ENCODE measurements at regions not wholly inside any gene's neighbourhood (a gene's known extent, or its start where the extent isn't known, plus 50 kb on each side); places are given as distances from the start of the nearest gene placed in this dataset.
"Not testable (repeated sequence)": the region's sequence is repeated elsewhere in the genome, so short reads cannot be mapped to it uniquely, and the experiment has no call there.

DNA sequence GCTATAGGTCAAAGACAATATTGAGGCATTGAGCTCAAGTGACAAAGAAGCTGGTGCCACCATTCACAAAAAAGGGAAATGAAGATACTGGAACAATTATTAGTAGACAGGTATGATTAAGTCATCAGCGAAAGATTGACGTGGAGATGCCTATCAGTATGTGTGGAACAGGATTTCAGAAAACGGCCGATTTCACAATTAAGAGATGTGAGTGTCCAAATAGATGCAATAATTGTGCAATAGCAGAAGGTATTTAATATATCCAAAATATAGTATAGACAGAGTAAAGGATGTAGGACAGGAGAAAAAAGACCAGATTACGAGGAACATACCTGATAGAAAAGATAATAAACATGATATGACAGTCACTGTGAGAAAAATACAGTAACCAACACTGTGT lies 433.1 kb downstream of the C12orf50 start:
- DNase-seq (ENCODE audit: low read depth) = no peak
- H3K4me3 ChIP-seq (ENCODE audit: low read depth, low read length) = no peak overlapping the region
- TF ChIP-seq, protein P1, sequence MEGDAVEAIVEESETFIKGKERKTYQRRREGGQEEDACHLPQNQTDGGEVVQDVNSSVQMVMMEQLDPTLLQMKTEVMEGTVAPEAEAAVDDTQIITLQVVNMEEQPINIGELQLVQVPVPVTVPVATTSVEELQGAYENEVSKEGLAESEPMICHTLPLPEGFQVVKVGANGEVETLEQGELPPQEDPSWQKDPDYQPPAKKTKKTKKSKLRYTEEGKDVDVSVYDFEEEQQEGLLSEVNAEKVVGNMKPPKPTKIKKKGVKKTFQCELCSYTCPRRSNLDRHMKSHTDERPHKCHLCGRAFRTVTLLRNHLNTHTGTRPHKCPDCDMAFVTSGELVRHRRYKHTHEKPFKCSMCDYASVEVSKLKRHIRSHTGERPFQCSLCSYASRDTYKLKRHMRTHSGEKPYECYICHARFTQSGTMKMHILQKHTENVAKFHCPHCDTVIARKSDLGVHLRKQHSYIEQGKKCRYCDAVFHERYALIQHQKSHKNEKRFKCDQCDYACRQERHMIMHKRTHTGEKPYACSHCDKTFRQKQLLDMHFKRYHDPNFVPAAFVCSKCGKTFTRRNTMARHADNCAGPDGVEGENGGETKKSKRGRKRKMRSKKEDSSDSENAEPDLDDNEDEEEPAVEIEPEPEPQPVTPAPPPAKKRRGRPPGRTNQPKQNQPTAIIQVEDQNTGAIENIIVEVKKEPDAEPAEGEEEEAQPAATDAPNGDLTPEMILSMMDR (IDR thresholded peaks at IDR 0.05; ENCODE audit: insufficient read depth, low read depth, low read length, missing control alignments) = no peak

DNA sequence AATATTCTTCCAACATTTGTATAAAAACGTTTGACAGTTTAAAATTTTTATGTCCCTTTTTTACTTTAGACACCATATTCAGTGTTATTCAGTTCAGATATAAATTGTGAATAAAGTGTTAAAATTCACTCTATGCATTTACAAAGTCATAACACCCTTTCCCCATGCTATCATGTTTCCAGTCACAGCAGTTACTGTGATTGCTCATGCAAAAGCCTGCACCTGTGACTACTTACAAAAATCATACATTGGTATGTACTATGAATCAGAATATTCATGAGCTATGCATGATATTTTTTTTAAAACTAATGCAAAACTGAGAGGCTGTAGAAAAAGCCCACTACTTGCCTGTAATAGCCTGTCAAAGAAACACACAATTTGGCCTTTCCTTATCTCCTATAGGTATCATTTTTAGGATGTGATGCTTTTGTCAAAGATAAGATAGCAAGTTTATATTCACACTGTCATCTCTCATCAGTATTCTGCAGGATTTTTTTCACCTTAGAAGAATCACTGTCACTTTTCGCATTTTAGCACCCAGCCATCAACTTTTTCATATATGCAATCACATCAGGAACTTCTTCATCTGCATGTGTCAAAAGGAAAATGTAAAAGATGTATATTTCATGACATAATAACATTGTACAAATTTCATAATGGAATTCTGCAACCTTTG lies 443.2 kb downstream of the C12orf50 start:
- TF ChIP-seq, protein P1 (IDR thresholded peaks at IDR 0.05; ENCODE audit: insufficient read depth, low read depth, low read length, missing control alignments) = no peak
- H3K4me3 ChIP-seq (ENCODE audit: low read depth, low read length) = no peak overlapping the region
- DNase-seq (ENCODE audit: low read depth) = no peak

DNA sequence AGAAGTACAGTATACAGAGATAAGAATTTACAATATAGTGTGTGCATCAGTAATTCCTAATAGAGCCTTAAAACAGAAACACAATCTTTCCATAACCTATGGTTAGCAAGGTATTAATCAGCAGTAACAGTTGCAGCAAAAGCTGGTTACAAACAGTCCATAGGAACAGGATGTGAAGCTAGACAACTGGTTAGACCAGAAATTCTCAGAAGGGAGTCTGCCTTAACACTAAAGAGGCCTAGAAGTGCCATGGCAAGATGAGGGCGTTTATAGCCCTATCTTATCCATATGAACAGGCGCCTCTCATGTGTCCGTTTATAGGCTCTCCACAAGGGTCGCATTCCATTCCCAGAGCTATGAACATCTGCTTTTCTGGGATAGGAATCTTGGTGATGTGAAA lies 450.1 kb downstream of the C12orf50 start:
- DNase-seq (ENCODE audit: low read depth); H3K4me3 ChIP-seq (ENCODE audit: low read depth, low read length): not testable (repeated sequence)

DNA sequence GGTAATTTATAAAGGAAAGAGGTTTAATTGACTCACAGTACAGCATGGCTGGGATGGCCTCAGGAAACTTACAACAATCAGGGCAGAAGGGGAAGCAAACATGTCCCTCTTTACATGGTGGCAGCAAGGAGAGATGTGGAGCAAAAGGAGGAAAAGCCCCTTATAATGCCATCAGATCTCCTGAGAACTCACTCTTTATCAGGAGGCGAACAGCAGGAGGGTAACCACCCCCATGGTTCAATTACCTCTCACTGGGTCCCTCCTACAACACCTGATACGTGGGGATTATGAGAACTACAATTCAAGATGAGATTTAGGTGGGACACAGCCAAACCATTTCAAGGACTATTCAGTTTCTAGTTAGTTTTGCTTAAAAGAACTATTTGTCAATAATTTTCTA lies 453.3 kb downstream of the C12orf50 start:
- DNase-seq (ENCODE audit: low read depth) = no peak
- TF ChIP-seq, protein P1 (IDR thresholded peaks at IDR 0.05; ENCODE audit: insufficient read depth, low read depth, low read length, missing control alignments) = no peak
- no peak overlapping the region for H3K4me3 ChIP-seq (ENCODE audit: low read depth, low read length)

DNA sequence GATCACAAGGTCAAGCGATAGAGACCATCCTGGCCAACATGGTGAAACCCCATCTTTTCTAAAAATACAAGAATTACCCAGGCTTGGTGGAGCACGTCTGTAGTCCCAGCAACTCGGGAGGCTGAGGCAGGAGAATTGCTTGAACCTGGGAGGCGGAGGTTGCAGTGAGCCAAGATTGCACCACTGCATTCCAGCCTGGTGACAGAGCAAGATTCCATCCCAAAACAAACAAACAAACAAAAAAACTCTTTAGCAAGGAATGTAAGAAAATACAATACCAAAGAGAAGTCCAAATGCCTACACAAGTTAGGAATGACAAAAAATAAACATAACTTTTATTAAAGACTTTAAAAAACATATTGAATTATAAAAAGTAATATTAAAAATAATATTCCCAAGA lies 462.3 kb downstream of the C12orf50 start:
- DNase-seq (ENCODE audit: low read depth); H3K4me3 ChIP-seq (ENCODE audit: low read depth, low read length): not testable (repeated sequence)

DNA sequence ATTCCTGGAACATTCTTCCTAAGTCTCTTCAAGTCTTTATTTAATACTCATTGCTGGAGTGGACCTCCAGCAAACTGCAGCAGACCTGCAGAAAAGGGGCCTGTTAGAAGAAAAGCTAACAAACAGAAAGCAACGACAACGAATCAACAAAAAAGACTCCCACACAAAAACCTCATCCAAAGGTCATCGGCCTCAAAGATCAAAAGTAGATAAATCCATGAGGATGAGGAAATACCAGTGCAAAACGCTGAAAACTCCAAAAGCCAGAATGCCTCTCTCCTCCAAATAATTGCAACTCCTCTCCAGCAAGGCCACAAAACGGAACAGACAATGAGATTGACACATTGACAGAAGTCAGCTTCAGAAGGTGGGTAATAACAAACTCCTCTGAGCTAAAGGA lies 472.2 kb downstream of the C12orf50 start:
- DNase-seq (ENCODE audit: low read depth) = no peak
- no peak overlapping the region for H3K4me3 ChIP-seq (ENCODE audit: low read depth, low read length)
- TF ChIP-seq, protein P1 (IDR thresholded peaks at IDR 0.05; ENCODE audit: insufficient read depth, low read depth, low read length, missing control alignments) = no peak

DNA sequence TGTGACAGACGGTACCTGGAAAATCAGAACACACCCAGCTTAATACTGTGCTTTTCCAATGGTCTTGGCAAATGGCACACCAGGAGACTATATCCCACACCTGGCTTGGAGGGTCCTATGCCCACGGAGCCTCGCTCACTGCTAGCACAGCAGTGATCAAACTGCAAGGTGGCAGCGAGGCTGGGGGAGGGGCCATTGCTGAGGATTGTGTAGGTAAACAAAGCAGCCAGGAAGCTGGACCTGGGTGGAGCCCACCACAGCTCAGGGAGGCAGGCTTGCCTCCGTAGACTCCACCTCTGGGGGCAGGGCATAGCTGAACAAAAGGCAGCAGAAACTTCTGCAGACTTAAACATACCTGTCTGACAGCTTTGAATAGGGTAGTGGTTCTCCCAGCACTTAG lies 498.0 kb downstream of the C12orf50 start:
- not testable (repeated sequence) for DNase-seq (ENCODE audit: low read depth); H3K4me3 ChIP-seq (ENCODE audit: low read depth, low read length)

DNA sequence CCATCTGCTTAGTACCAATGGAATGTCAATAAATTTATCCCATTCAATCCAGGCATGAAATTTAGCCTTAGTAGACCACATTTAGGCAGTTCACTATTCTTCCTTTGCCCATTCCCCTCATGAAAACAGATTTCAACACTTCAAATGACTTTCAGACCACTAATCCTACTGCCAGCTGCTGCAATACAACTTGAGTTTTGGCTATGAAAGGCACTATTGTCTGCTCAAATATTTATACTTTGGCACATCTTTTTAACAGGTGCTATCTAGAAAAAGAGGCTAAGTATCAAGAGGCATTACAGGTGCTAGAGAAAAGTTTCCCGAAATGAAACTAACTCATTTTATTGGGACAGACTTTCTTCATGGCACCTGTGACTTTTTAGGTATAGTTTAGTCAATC lies 499.8 kb downstream of the C12orf50 start:
- no peak for DNase-seq (ENCODE audit: low read depth)
- no peak overlapping the region for H3K4me3 ChIP-seq (ENCODE audit: low read depth, low read length)
- TF ChIP-seq, protein P1 (IDR thresholded peaks at IDR 0.05; ENCODE audit: insufficient read depth, low read depth, low read length, missing control alignments) = no peak

DNA sequence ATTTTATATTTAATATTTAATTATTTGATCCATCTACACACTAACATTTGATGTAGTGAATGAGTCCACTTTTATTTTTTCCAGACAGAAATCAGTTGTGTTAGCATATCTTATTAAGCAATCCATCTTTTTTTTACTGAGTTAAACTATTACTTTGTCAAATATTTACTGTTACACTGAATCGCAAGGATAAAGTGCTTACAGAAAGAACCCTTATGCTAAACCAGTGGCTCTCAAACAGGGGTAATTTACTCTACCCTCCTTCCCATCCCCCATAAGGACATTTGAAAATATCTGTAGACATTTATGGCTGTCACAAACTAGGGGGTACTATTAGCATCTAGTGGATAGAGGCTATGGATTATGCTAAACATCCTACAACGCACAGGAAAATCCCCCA lies 508.2 kb downstream of the C12orf50 start:
- DNase-seq (ENCODE audit: low read depth) = no peak

More for the DNA sequence above, 508.2 kb downstream of the C12orf50 start:
- H3K4me3 ChIP-seq (ENCODE audit: low read depth, low read length) = no peak overlapping the region
- TF ChIP-seq, protein P1 (IDR thresholded peaks at IDR 0.05; ENCODE audit: insufficient read depth, low read depth, low read length, missing control alignments) = no peak

Data from GM12865 (cell line).